NCI-H1105 (cell line): ENCODE measurements at regions not wholly inside any gene's neighbourhood (a gene's known extent, or its start where the extent isn't known, plus 50 kb on each side); places are given as distances from the start of the nearest gene placed in this dataset.

ENCODE experiments used
- DNase-seq: peaks from one replicate; lab custom pipeline; 2025; lab: John Stamatoyannopoulos, UW

DNA sequence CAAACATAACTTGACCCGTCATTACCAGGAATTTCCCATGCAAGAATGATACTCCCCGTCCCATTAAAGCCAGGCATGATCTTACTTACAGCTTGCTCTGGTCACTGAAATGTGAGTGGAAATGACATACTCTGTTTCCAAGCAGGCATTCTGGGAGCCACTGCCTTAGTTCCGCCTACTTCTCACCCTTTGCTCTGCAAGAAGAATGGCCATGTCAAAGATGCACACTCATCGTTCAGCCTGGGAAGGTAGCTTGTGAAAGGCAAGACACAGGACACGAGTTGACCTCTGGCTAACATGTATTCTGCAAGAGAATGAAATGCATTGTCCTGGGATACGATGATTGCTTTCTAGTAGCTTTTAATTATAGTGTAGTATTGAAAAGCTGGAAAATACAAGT lies 1144.4 kb downstream of the NLGN4X start:
- no peak for DNase-seq

DNA sequence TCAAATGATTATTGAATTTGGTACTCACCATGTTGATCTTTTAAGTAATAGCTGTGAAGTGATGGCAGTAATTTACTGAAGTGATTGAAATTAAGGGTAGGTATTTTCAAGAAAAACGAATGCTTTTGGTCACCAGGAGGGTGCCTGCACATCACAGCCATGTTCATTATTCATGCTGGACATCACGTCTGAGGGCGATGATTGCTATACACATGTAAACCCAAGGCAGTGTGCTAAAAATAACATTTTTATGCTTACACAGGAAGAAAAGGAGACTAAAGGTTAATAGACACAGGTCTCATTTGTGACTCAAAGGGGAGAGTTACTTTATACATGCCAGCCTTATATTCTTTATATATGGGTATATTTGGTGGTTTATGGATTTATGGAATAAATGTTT lies 1146.0 kb downstream of the NLGN4X start:
- no peak for DNase-seq

DNA sequence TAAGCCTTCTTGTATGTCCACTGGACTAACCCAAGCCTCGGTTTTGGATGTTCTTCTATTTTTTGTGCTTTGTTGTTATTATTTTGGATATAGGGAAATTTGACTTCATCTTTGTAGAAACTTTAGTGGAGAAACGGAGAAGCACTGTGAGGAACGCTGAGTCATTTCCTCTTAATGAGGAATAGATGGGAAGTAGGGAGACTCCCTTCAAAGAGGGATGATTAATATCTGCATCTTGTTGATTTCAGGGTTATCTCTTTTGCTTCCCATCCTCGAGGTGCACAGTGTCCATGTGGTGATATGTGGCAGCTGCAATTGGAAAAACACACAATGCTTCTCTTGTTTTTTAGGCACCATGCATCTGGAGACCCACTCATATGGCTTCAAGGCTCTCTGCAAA lies 1147.9 kb downstream of the NLGN4X start:
- no peak for DNase-seq

DNA sequence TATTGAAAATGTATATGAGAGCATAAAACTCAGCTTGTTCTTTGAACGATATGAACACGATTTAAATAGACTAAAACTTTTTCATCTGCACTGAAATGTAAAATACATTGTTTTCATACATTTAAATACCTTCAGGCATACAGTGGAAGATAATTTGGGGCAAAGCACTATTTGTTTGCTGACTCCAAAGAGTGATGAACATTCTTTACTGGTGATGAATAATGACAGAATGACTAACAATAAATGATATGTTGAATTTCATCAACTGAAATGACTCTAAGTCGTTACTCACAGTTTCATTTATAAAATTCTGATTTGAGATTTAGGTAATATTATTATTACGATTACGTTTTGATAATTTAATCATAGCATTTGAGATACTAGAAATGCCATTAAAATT lies 1160.1 kb downstream of the NLGN4X start:
- no peak for DNase-seq

DNA sequence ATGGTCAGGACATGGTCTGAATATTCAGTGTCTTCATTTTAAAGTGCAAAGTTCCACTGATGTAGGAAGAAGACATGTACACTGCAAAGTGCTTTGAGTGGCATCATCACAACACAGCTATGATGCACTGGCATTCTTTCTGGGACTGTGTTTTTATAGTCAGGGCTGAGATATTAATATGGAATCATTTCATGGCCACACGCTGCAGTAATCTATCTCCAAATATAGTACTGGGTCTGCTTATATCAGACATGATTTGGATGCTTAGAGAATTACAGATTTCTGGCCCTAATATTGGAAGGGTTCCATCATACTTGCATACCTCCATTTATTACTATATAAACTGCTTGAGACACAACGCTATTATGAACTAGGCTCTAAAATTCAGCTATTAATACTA lies 1170.9 kb downstream of the NLGN4X start:
- no peak for DNase-seq

DNA sequence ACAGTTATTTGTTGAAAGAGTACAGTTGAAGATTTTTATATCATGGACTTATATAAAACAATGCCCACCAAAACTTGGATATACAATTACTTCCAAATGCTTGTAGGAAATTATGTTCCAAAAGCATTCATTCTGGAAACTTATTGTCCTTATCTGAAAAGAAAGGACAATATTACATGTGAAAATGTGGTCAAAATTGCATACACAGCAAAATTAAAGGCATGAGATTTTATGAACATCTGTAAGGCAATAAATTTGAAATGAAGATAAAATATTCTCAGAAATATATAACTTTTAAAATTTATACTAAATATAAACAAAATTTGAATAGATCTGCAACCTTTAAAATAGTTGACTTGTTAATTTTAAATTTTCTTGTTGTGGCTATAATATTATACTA lies 1173.8 kb downstream of the NLGN4X start:
- no peak for DNase-seq

DNA sequence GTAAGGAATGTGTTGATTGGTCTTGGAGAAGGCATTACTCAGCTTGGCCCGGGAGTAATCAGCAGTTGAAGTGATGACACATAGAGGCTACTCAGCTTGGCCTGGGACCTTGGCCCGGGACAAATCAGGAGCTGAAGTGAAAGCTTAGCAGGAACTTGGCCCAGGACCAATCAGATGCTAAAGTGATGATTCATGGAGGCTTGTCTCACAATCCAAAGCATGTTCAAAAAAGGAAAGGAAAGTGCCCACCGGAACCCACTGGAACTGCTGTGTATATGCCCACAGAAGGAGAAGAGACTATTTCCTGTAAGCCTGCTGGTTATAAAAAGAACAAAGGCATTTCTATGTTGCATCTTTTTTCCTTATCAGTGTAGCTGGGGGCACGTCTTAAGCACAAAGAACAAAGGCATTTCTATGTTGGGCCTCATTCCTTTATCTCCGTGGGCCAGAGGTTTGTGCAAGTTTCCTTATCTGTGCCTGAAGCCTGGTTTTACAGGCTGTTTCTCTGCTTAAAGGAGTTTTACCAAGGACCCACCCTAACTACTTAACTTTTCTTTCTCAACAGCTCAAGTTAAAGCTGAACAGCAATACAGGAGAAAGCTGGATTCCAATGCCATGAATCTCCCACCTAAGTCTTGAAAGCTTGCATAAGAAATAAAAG lies 1176.7 kb downstream of the NLGN4X start:
- DNase-seq = no peak

DNA sequence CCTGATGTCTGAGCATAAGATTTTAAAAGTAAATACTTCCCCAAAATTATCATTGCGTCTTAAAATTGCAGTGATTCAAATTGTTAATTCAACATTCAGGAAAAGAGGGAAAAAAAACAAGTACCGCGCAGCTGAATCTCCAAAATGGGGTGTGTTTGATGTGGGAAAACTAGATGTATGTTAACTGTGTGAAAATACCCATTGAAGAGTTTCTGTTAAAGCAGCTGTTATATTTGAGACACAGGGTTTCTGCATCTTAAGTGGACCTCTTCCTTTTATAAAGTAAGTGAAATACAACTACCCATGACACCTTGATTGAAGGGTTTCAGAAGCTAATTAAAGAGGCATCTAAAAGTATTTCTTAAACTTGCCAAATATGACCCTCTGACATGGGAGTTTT lies 1186.1 kb downstream of the NLGN4X start:
- no peak for DNase-seq

DNA sequence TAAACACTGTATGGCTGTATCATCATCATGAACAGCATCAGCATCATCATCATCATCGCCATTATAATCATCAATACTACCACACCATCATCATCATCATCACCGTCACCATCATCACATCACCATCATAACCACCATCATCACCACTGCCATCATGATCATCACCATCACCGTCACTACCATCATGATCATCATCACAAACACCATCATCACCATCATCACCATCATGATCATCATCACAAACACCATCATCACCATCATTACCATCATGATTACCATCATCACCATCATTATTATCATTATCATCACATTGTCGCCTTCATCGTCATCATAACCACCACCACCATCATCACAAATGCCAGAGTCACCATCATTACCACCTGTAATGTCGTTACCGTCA lies 1196.9 kb downstream of the NLGN4X start:
- no peak for DNase-seq

DNA sequence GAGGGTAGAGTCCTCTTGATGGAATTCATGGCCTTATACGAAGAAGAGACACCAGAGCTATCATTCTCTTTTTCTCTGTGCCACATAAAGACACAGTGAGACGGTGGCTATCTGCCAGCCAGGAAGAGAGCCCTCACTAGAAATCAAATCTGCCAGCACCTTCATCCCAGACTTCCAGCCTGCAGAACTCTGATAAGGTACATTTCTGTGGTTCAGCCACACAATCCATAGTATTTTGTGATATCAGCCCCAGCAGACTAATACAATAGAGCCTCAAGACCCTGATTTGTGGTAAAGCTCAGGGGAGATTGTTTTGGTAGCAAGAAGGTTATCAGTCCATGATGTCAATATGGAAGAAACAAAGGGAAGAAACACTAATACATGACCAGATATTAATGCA lies 1213.2 kb downstream of the NLGN4X start:
- DNase-seq = no peak

DNA sequence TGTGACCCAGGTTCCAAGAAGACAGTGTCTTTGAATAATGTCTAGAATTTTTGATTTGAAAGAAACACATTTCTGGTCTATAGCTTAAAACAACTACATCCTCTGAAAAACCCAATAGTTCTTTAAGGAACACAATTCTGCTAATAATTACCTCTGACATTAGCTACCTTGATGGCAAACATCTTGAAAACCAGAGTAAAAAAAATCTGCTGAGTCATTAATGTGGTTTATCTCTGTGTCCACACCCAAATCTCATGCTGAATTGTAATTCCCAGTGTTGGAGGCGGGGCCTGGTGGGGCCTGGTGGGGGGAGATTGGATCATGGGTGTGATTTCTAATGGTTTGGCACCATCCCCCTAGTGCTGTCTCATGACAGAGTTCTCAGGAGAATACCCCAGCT lies 1233.8 kb downstream of the NLGN4X start:
- no peak for DNase-seq

DNA sequence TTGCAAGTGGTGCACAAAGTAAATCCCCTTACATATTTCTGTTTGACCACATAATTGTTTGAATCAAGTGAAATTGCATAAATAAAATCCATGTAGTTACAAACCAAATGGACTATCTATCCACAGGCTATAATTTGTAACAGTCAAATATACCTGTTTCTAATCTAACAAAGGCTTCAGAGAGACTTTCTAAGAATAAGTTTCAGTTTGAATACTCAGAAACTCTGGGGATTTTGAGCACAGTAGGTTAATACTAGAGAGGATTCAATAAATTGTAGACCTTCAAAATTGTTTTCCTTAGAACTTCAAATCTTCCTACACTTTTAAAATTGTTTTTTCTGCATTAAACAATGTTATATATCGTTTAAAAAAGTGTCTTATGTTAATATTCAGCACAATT lies 1250.1 kb downstream of the NLGN4X start:
- no peak for DNase-seq

DNA sequence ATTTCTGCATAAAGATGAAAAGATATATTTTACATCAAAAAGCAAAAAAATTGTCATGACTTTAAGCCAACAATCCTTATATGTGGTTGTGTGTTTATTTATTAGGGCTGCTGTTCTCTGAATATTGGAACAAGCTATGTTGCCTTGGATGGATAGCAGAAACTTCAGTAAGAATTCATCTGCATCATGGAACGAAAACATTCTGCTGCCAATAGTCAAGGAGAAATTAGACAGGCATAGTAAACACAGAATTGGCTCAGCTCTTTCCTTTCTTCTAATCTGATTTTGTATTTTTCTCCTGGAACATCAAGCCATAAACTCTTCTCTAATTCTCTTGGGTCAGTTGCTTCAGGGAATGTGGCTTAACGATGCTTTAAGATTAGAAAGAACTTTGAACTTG lies 1257.0 kb downstream of the NLGN4X start:
- DNase-seq = no peak

DNA sequence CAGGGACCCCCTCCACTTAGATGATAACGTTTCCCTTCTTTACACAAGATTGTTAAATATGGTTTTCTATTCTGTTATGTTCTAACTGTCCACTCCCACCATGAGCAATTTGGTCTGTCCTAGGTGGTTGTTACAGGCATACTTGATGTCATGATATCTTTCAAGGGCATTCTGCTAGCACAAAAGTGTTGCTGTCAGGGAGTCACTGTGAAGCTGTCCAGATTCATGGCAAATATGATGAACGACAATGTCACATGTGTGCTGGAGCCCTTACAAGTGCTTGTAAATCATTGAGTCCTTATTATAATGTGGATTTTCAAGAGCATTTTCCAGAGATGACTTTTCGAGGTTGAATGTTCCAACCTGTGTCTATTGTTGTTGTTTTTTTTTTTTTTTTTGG lies 1250.7 kb upstream of the PRKX start:
- DNase-seq = no peak

DNA sequence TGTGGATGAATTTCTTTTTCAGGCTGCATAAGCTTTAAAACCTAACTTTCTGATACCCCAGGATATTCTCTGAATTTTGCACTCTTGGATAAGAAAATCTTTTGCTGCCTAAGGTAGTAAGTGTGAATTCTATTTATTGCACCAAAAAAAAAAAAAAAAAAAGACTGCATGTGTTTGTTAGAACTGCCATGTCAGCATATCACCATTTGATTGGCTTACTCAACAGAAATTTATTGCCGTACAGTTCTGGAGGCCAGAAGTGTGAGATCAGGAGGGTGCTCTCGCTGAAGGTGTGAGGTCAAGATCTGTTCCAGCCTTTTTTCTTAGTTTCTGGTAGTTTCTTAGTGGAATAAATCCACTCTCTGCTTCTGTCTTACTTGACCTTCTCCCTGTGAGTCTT lies 1250.0 kb upstream of the PRKX start:
- DNase-seq = no peak

DNA sequence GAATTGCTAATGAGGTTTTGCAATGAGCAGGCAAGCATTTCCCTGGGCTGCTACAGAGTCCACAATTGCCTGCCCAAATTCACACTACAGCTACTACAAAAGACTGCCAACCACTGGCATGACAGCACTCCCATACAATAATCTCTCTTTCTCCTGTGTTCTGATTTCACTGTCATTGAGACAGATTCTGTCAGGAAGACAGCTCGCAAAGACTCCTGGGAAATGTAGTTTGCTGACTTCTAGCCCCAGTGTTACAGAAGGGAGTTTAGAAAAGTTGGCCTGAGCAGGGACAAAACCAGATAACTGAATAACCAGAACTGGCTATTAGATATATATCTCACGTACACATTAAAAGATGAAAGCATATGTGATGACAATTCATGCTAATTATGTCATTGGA lies 1231.3 kb upstream of the PRKX start:
- DNase-seq = no peak

DNA sequence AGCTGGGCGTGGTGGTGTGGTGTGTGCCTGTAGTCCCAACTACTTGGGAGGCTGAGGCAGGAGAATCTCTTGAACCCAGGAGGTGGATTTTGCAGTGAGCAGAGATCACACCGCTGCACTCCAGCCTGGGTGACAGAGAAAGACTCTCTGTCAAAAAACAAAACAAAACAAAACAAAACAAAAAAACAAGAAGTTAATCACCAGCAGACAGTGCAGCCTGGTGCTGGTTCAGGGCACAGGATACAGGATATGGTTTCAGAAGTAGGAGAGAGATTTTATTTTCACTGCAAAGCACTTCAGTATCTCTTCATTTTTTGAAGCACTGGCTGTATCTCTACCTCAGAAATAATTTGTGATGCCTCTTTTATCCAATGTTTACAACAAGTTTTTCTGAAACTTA lies 1222.9 kb upstream of the PRKX start:
- DNase-seq = no peak

DNA sequence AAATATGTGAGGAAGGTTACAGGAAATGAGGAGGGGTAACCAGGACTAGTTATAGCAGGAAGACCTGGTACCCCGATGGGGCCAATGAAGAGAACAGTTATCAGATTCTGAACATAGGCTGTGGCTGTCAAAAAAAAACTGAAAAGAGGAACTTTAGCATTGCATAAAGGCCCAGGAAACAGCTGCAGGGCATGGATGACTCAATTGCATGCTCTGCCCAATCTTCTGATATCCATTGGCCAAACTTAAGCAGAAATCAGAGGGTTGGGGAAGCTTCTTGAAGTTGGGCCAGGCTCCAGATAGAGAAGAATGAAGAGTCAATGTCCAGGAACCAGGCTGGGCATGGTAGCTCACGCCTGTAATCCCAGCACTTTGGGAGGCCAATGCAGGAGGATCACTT lies 1222.4 kb upstream of the PRKX start:
- DNase-seq = no peak

DNA sequence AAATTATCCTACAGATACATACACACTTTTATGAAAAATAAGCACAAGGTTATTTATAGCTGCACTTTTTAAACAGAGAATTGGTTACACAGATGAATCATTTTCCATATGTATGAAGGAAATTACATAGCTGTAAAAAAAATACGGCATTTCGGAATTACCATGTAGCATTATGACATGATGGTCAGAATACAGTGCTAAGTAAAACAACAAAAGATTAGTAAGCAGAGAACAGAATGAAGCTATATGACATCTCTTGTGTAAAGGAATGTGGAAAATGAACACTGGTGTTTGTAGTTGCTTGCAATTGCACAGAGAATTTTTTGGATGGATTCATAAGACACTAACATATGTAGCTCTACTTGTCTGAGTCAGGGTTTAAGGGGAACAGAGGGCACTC lies 1222.0 kb upstream of the PRKX start:
- DNase-seq = no peak

DNA sequence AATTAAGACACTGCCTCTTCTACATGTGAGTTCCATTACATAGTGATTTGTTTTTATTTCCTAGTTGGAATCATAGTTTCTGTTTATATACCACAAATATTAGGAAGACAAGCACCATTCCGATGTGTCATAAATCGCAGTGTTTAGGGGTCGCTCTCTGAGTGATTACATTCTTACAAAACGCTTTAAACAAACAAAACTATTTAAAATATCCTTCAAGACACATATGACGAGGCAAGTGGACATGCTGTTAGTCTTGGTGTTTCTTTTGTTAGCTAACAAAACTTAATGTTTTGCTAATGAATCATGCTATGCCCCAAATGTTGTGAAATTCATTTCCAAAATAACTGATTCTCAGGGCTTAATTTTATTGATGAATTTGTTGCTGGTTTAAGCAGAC lies 1219.3 kb upstream of the PRKX start:
- no peak for DNase-seq

DNA sequence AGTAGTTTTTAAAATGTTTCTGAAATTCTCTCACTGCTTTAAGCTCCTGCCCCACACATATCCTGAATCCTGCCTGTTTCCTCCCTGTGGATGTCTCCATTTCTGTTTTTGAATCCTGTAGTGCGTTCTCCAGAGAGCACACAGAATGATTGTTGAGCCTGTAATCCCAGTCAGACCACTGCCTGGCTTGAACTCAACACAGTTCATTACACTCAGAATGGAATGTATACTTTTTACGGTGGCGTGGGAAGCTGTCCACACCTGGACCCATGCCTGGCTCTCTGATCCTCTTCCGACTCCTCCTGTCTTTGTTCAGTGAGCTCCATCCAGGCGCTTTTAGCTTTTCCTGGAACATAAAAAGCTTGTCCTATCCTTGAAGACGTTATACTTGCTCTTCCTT lies 1217.0 kb upstream of the PRKX start:
- no peak for DNase-seq

DNA sequence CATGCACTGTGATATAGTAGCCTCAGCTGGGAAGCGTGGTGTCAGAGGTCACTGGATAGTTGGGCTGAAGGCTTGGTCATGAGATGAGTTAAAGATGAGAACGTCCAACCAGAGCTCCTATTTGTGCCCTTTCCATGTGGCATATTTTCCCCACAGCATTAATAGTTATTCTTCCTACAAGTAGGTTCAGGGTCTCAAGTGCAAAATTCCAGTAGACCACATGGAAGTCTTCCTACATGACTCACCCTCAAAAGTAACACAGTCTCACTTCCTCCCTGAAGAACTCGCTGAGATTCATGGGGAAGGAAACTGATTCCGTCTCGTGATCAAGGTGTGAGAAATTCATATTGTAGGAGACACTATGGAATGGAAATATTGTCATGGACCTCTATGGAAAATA lies 1212.5 kb upstream of the PRKX start:
- no peak for DNase-seq

DNA sequence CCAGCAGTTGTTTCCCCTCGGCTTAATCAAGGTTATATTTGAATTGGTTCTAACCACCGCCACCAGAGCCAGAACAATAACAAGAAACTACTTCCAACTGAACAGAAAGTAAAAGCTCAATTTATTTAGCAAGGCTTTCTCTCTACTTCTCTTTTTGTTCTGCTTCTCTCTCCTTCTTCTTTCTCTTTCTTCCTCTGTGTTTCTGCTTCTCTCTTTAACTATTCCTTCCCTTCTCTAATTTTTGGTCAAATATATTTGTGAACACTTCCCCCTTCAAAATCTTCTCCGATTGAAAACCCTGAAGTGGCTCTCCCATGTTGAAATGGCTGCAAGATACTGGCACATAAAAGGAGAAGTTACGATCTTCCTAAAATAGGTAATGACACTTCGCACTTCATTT lies 1195.9 kb upstream of the PRKX start:
- DNase-seq = no peak

DNA sequence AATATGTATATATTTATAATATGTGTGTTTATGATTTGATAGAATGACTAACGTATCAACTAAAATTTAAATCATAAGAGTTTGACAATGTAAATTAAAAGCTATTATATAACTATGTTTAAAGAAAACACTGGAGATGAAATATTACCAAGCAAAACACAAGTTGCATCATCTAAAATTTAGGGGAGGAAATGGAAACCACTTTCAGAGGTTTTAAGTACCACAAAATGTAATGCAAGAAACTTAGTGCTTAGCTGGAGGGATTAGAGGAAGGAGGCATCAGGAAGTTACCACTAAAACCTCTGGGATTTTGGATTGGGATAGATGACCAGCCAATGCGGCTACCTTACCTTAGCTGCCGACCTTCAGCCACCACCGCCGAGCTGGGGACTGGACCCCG lies 1192.1 kb upstream of the PRKX start:
- no peak for DNase-seq

DNA sequence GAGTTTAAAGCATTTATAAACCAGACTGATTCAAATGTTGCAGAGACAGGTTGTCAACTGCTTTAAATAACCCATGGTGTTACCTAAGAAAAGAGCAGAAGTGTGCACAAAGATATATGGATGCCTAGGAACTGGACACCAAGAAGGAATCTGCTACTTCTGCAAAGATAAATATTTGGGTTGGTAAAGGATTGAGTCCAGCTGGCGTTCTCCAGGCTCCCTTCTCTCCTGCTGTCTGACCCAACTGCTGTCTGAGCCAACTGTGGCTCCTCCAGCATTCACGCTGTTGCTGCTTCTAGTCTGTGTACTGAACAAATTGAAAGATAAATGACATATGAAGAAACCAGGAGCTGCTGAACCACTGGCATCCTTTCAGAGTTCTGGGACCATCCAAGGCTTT lies 1167.8 kb upstream of the PRKX start:
- no peak for DNase-seq
